ENCODE measurements at regions not wholly inside any gene's neighbourhood (a gene's known extent, or its start where the extent isn't known, plus 50 kb on each side); places are given as distances from the start of the nearest gene placed in this dataset.
A peak's percentile ranks its signal among the peaks of the same experiment; 100 is the strongest.
"Not testable (repeated sequence)": the region's sequence is repeated elsewhere in the genome, so short reads cannot be mapped to it uniquely, and the experiment has no call there.

- DNase-seq, result peak; percentile 61
Observed at GRCh38 chr9:87382900-87383299, 114.8 kb upstream of the DAPK1 start.

GRCh38 chr9:87383344-87384150 is 114.1 kb upstream of the DAPK1 start:
- DNase-seq, result no peak

- DNase-seq, result no peak
Observed at GRCh38 chr9:87386490-87387025, 111.1 kb upstream of the DAPK1 start.

GRCh38 chr9:87387351-87388011 is 110.2 kb upstream of the DAPK1 start:
- peak; percentile 63 for DNase-seq

GRCh38 chr9:87388708-87389107 is 109.0 kb upstream of the DAPK1 start:
- DNase-seq, result not testable (repeated sequence)

GRCh38 chr9:87389936-87390335 is 107.7 kb upstream of the DAPK1 start:
- DNase-seq, result no peak

- DNase-seq, result no peak
Observed at GRCh38 chr9:87390361-87390760, 107.3 kb upstream of the DAPK1 start.

- DNase-seq, result no peak
Observed at GRCh38 chr9:87392086-87392485, 105.6 kb upstream of the DAPK1 start.

GRCh38 chr9:87393706-87394230 is 103.9 kb upstream of the DAPK1 start:
- no peak for DNase-seq

- no peak for DNase-seq
Observed at GRCh38 chr9:87395804-87396479, 101.7 kb upstream of the DAPK1 start.

- no peak for DNase-seq
Observed at GRCh38 chr9:87401681-87402080, 96.0 kb upstream of the DAPK1 start.

GRCh38 chr9:87402537-87402936 is 95.1 kb upstream of the DAPK1 start:
- DNase-seq, result no peak

- no peak for DNase-seq
Observed at GRCh38 chr9:87405677-87406542, 91.8 kb upstream of the DAPK1 start.

- no peak for DNase-seq
Observed at GRCh38 chr9:87406543-87407166, 91.0 kb upstream of the DAPK1 start.

GRCh38 chr9:87410047-87411005 is 87.3 kb upstream of the DAPK1 start:
- not testable (repeated sequence) for DNase-seq

- no peak for DNase-seq
Observed at GRCh38 chr9:87420884-87421283, 76.8 kb upstream of the DAPK1 start.

- no peak for DNase-seq
Observed at GRCh38 chr9:87421734-87422133, 75.9 kb upstream of the DAPK1 start.

GRCh38 chr9:87422999-87423398 is 74.7 kb upstream of the DAPK1 start:
- DNase-seq, result no peak

GRCh38 chr9:87423885-87424284 is 73.8 kb upstream of the DAPK1 start:
- DNase-seq, result not testable (repeated sequence)

- no peak for DNase-seq
Observed at GRCh38 chr9:87425202-87425601, 72.5 kb upstream of the DAPK1 start.
